Skeletal muscle tissue (tissue), 3 donors: ENCODE measurements at regions not wholly inside any gene's neighbourhood (a gene's known extent, or its start where the extent isn't known, plus 50 kb on each side); places are given as distances from the start of the nearest gene placed in this dataset.

Source experiments
- H3K27ac ChIP-seq: one replicate; pipeline ENCODE4 v1.7.0; 2013; ENCODE audit warnings: mild to moderate bottlenecking, low read depth, low read length, inconsistent platforms
- H3K27me3 ChIP-seq, 3 donors: one replicate each; pipeline ENCODE4 v1.7.0; 2013; ENCODE audit warnings: low read length in 3 of 3; ENCODE audit not compliant: control insufficient read depth in 3 of 3, insufficient read depth in 3 of 3
- H3K36me3 ChIP-seq, 3 donors: one replicate each; pipeline ENCODE4 v1.7.0; 2013; ENCODE audit warnings: low read length in 3 of 3; ENCODE audit not compliant: control insufficient read depth in 3 of 3, insufficient read depth in 3 of 3
- H3K4me1 ChIP-seq, 3 donors: one replicate each; pipeline ENCODE4 v1.7.0; 2013; ENCODE audit warnings: low read length in 3 of 3, mild to moderate bottlenecking in 3 of 3; ENCODE audit not compliant: control insufficient read depth in 3 of 3, insufficient read depth in 3 of 3
- H3K4me3 ChIP-seq, 3 donors: one replicate each; pipeline ENCODE4 v1.7.0; 2013; ENCODE audit warnings: low read length in 3 of 3
- H3K9ac ChIP-seq, 3 donors: one replicate each; pipeline ENCODE4 v1.7.0; 2013; ENCODE audit warnings: low read length in 3 of 3, mild to moderate bottlenecking in 3 of 3, moderate library complexity in 2 of 3, low read depth in 1 of 3
- H3K9me3 ChIP-seq, 3 donors: one replicate each; pipeline ENCODE4 v1.7.0; 2013; ENCODE audit warnings: low read length in 3 of 3; ENCODE audit not compliant: control insufficient read depth in 3 of 3
- donor health status: Osteomylitis.

DNA sequence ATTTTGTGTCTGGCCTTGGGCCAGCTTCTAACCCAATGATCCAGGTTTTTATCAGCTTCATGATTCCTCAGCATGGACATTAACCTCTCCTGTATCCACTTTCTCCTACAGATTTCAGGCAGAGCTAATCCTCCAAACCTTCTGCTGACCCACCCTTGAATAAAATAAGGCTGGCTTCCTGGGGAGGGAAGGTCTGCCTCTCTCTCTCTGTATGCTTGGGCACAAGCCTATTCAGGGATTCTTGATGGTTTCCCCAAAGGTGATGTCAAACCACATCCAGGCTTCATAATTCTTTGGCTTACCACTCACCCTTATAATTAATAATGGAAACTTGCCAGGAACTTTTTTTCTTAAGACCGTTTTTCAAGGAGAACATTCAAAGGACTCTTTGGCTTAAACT, 240.1 kb downstream of the UTP18 start:
- no peak overlapping the region for H3K27ac ChIP-seq
- no peaks in the 10 kb centered on the region for H3K9me3 ChIP-seq
- H3K4me3 ChIP-seq, result no peak overlapping the region
- no peaks in the 10 kb centered on the region for H3K36me3 ChIP-seq
- no peaks in the 10 kb centered on the region for H3K27me3 ChIP-seq
- no peaks in the 10 kb centered on the region for H3K4me1 ChIP-seq
- H3K9ac ChIP-seq, result no peak overlapping the region

DNA sequence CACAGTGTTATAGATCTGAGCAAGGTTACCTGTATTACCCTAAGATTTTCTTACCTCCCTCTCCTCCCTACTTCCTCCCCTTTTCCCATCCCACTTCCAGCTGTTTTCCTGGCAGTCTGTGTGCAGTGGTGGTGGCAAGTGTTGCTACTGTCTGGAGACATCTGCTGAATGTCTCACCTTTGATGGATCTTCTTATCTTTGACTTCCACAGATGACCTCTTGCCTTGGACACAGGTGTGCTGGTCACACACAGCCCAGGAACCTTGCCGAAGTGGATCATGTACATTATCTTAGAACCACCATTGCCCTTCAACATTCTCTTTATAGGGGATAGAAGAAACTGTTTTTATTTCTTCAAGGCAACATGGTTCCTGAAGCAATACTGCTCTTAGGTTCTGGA, 245.1 kb downstream of the UTP18 start:
- no peaks in the 10 kb centered on the region for H3K9me3 ChIP-seq
- H3K4me1 ChIP-seq, result peaks cover 0 to 4% (median 0%) of the 10 kb centered on the region in 3 donors
- no peak overlapping the region for H3K4me3 ChIP-seq
- H3K27me3 ChIP-seq, result no peaks in the 10 kb centered on the region
- H3K36me3 ChIP-seq, result no peaks in the 10 kb centered on the region
- H3K9ac ChIP-seq, result no peak overlapping the region
- H3K27ac ChIP-seq, result no peak overlapping the region

GRCh38 chr17:51507444-51507843, 247.1 kb downstream of the UTP18 start:
- Histone ChIP-seq H3K36me3 (no peaks in the 10 kb centered on the region), H3K4me1 (peaks cover 0 to 4% (median 0%) of the 10 kb centered on the region in 3 donors), H3K27me3 (no peaks in the 10 kb centered on the region), H3K9ac (no peak overlapping the region), H3K27ac (no peak overlapping the region), H3K4me3 (no peak overlapping the region), H3K9me3 (no peaks in the 10 kb centered on the region)

- H3K27me3 ChIP-seq, result no peaks in the 10 kb centered on the region
- no peaks in the 10 kb centered on the region for H3K9me3 ChIP-seq
- H3K4me1 ChIP-seq, result peaks cover 0 to 4% (median 0%) of the 10 kb centered on the region in 3 donors
- H3K4me3 ChIP-seq, result no peak overlapping the region
- no peaks in the 10 kb centered on the region for H3K36me3 ChIP-seq
- no peak overlapping the region for H3K27ac ChIP-seq
- H3K9ac ChIP-seq, result no peak overlapping the region
These were observed 247.7 kb downstream of the UTP18 start for GRCh38 chr17:51508048-51508447.

GRCh38 chr17:51510940-51511339, 250.6 kb downstream of the UTP18 start:
- H3K36me3 ChIP-seq, result no peaks in the 10 kb centered on the region
- H3K4me3 ChIP-seq, result no peak overlapping the region
- no peak overlapping the region for H3K9ac ChIP-seq
- H3K9me3 ChIP-seq, result no peaks in the 10 kb centered on the region
- H3K27me3 ChIP-seq, result no peaks in the 10 kb centered on the region
- H3K27ac ChIP-seq, result no peak overlapping the region
- H3K4me1 ChIP-seq, result peaks cover 0 to 4% (median 0%) of the 10 kb centered on the region in 3 donors

DNA sequence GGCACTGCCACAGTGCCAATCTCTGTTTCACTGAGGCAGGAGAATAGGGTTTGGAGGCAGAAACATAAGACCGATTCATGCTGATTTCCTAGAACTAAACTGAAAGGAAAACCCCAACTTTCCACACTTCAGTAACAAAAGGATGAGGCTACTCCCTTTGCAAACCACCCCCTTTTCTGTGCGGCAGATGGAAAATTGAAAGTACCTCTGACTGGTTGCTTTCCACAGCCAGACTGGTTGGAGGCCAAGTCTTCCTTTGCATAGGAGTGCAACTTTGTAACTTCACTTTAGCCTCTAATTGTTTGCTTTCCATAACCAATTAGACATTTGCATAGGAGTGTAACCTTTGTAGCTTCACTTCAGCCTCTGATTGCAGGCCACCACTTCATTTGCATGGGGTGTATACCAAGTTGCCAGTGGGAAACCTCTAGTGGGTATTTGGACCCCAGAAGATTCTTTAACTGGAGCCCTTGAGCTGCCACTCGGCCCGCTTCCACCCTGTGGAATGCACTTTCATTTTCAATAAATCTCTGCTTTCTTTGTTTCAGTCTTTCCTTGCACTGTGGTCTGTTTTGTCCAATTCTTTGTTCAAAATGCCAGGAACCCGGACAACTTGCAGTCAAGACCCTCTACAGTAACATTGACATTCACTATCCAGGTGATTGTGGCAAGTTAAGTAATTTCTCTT, 252.0 kb downstream of the UTP18 start:
- no peaks in the 10 kb centered on the region for H3K36me3 ChIP-seq
- H3K4me1 ChIP-seq, result peaks cover 0 to 4% (median 0%) of the 10 kb centered on the region in 3 donors
- H3K27me3 ChIP-seq, result no peaks in the 10 kb centered on the region
- H3K9me3 ChIP-seq, result no peaks in the 10 kb centered on the region
- H3K9ac ChIP-seq, result no peak overlapping the region
- no peak overlapping the region for H3K4me3 ChIP-seq
- no peak overlapping the region for H3K27ac ChIP-seq

GRCh38 chr17:51516924-51517323, 256.6 kb downstream of the UTP18 start:
- Histone ChIP-seq H3K4me1 (no peaks in the 10 kb centered on the region), H3K9me3 (no peaks in the 10 kb centered on the region), H3K9ac (no peak overlapping the region), H3K27me3 (no peaks in the 10 kb centered on the region), H3K27ac (no peak overlapping the region), H3K4me3 (no peak overlapping the region), H3K36me3 (no peaks in the 10 kb centered on the region)

- H3K9ac ChIP-seq, result no peak overlapping the region
- no peak overlapping the region for H3K27ac ChIP-seq
- H3K4me3 ChIP-seq, result no peak overlapping the region
- peaks cover 0 to 4% (median 0%) of the 10 kb centered on the region in 3 donors for H3K9me3 ChIP-seq
- H3K36me3 ChIP-seq, result no peaks in the 10 kb centered on the region
- H3K4me1 ChIP-seq, result no peaks in the 10 kb centered on the region
- no peaks in the 10 kb centered on the region for H3K27me3 ChIP-seq
These were observed 264.2 kb downstream of the UTP18 start for GRCh38 chr17:51524524-51524923.

GRCh38 chr17:51526507-51526906, 266.2 kb downstream of the UTP18 start:
- H3K9ac ChIP-seq, result no peak overlapping the region
- no peak overlapping the region for H3K27ac ChIP-seq
- no peaks in the 10 kb centered on the region for H3K4me1 ChIP-seq
- H3K9me3 ChIP-seq, result peaks cover 0 to 4% (median 0%) of the 10 kb centered on the region in 3 donors
- H3K4me3 ChIP-seq, result no peak overlapping the region
- H3K27me3 ChIP-seq, result no peaks in the 10 kb centered on the region
- H3K36me3 ChIP-seq, result no peaks in the 10 kb centered on the region

DNA sequence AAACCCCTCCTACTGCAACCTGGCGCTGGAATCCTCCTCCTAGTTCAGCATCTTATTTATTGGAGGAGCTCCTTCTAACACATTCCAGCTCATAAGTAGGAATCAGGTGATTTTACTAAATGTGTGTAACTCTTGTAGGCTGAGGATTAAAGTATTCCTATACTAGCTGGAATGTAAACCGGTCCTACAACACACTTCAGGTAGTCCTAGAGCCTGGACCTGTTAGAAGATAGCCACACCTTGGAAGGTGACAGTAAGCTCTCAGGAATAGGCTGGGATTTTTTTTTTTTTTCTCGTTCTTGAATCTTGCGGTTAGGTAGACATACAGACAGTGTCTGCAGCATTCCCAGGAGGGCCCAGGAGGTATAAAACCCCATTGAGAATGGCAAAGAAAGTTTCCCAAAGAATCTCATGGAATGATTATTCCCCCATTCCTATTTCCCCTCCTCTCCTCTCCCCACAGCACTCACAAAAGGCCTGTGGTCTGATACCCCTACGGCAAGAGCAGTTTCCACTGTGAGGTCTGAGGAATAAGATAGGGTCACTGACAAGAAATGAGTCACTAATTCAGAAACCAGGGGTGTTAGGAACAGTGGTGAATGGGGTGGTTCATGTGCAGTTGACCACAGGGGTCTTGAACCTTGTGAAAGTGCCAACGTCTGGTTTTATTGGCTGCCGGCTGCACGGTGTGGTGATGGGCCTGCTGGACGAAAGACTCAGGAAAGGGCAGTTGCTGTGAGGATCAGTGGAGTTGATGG, 267.1 kb downstream of the UTP18 start:
- no peaks in the 10 kb centered on the region for H3K4me1 ChIP-seq
- H3K4me3 ChIP-seq, result no peak overlapping the region
- peaks cover 0 to 4% (median 0%) of the 10 kb centered on the region in 3 donors for H3K9me3 ChIP-seq
- H3K36me3 ChIP-seq, result no peaks in the 10 kb centered on the region
- no peak overlapping the region for H3K9ac ChIP-seq
- H3K27ac ChIP-seq, result no peak overlapping the region
- no peaks in the 10 kb centered on the region for H3K27me3 ChIP-seq
